GM19238 (cell line): ENCODE measurements at regions not wholly inside any gene's neighbourhood (a gene's known extent, or its start where the extent isn't known, plus 50 kb on each side); places are given as distances from the start of the nearest gene placed in this dataset.
"Not testable (repeated sequence)": the region's sequence is repeated elsewhere in the genome, so short reads cannot be mapped to it uniquely, and the experiment has no call there.

ENCODE experiments used
- DNase-seq: peaks from one replicate; pipeline ENCODE4 v3.0.0; 2011; ENCODE audit warnings: low spot score; ENCODE audit not compliant: insufficient read length

DNA sequence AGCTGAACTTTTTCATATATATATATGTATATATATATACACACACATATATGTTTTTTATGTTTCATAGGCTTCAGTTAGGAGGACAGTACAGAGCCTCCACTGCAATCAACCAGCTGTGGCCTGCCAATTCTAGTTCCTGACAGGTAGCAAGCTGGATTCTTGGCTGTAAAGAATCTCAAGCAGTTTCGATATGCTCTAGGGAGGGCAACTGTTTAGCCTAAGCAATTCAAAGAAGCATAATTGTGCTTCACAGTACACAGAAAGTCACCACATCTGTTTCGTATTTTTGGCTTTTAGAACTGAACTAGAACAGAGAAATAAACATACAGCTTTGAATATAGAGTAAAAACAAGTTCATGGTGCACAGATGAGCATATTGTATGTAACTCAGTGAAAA, 152.4 kb upstream of the ARRDC3 start:
- no peak for DNase-seq

DNA sequence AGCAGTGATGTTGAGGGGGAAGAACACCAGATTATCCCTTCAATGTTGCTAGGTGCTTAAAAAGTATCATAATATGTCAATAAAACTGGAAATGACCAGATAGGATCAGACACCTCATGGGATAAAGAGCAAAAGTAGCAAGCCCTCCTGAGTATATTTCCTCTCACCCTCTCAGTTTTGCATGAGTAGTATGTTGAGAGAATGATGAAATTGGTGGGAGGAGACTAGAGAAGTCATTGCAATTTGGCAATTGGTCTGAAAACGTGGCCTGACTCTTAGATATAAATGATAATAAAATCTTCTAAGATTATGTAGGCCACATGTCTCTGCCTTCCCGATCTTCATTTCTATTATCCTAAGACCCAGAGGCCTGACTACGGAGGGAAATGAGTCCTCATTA, 151.2 kb upstream of the ARRDC3 start:
- DNase-seq: no peak

GRCh38 chr5:91532779-91533178, 149.7 kb upstream of the ARRDC3 start:
- DNase-seq: no peak

DNA sequence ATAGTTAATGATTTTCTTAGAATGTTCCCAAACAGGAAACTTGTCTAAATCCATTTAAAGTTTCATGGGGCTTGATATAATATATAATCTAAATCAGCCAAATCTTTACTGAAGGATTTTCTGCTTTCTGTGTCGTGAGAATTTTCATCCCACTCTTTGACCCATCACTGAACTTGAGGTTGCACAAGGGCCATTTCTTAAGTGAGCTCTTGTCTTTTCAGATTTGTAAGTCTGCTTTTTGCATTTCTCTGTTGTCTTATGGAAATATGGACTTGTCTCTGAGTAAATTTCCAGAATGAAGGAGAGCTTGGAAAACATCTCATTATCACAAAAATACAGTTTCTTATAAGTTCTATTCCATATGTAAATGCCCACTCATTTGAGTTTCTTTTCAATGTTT, 149.2 kb upstream of the ARRDC3 start:
- no peak for DNase-seq

DNA sequence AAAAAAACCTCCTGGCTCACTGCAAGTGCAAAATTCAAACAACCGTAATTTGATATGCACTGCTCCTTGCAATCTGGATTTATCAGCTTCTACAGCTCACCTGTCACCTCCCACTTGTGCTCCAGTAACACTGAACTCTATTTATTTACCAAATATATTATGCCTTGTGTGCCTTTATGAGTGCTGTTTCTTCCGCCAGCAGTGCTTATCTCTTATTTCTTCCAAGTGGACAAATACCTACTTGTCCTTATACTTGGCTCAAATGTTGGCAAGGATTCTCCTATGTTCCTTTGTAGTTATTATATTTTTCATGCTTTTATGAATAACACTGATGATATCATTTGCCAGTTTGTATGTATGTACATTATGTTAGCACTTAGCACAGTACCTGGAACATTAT, 145.7 kb upstream of the ARRDC3 start:
- no peak for DNase-seq

GRCh38 chr5:91521785-91522184, 138.7 kb upstream of the ARRDC3 start:
- no peak for DNase-seq

GRCh38 chr5:91521334-91521733, 138.2 kb upstream of the ARRDC3 start:
- DNase-seq: no peak

DNA sequence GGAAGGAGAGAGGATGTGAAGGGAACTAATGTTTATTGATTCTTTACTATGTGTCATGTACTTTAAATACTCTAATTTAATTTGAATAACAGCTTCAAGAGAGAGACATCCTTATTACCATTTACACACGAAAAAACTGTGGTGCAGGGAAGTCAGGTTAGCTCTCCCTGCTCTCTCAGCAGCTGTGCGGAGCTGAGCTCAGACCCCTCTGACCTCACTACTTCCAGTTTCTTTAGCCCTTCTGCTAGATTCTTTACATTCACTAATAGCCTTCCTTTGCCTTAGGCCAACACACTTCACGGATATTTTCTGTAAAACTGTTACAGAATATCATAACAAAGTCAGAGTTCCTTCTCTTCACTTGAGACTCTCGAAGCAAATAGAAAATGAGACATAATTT, 131.3 kb upstream of the ARRDC3 start:
- DNase-seq: no peak

DNA sequence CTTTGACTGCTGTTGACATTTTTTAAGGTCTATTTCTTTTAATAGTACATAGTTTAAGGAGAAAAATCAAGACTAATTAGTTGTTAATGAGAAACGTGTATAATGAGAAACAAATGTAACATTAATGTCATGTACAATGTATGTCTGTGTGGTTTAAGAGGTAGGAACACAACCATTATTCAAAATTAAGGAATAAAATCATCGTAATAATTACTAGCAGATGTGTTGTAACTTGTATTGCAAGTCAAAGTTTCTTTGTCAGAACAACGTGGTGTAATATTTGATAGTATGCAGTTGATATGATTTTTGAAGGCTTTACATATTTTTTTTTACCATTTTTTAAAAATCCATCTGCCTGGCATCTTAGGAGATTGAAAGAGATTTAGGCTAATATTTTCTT, 120.2 kb upstream of the ARRDC3 start:
- DNase-seq: no peak

DNA sequence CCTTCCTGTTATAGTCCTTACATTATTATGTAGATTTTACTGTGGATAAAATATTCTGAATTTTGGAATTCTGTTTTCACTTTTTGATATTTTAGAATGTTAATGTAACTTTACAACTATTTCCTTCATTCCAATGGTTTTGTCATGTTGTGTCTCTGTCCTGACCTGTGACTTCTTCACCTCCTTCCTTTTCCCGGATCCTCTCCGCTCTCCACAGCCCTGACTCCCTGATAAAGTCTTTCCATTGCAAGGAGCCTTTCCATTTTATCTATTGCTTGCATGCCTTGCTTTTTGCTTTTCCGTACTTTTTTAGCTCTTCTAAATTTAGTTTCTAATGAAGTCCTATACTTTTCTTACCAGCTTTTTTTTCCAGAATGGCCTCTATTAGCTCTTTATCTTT, 117.6 kb upstream of the ARRDC3 start:
- no peak for DNase-seq

GRCh38 chr5:91499943-91500531, 116.9 kb upstream of the ARRDC3 start:
- DNase-seq: no peak

- no peak for DNase-seq
Measured at GRCh38 chr5:91495699-91496098, 112.6 kb upstream of the ARRDC3 start.

DNA sequence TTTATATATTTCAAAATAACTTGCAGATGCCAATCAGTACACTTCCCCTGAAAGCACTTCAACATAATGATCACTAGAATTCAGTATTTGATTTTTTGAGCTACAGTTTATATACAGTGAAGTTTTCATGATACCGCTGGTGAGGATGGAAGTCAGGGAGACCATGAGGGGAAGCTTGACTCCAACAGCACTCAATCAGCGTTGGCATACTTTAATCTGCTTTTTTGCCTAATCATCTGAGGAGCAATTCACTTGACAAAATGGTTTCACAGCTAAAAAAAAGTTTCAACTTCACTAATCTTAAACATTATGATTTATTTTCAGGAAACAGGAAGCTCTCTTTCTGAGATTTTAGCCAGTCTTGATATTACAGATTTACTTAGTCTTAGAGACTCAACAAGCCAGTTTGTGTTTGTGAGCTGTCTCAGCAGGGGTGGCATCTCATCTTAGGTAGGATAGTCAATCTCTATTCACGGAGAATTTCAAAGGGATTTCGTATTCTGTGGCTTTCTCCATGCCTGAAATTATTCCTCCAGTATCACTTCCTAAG, 111.4 kb upstream of the ARRDC3 start:
- no peak for DNase-seq

DNA sequence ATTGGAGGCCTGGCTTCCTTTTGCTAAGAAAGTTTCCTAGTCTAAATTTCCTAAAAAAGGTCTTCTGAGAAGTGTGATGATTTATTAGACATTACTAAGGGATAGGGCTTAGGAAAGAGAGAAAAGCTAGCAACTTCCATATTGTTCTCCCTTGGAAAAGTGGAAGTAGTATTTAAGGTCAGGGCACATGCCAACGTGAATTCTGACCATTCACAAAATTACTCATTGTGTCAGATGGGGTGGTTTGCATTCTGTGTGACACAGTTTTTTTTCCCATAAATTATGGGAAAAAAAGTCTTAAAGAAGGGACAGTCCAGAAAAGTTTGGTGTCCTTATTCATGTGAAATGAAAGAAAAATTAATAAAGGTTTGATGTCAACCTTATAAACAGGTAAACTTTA, 110.0 kb upstream of the ARRDC3 start:
- no peak for DNase-seq

- no peak for DNase-seq
Measured at GRCh38 chr5:91491229-91491628, 108.1 kb upstream of the ARRDC3 start.

GRCh38 chr5:91490316-91490715, 107.2 kb upstream of the ARRDC3 start:
- no peak for DNase-seq

GRCh38 chr5:91487420-91487819, 104.3 kb upstream of the ARRDC3 start:
- no peak for DNase-seq

DNA sequence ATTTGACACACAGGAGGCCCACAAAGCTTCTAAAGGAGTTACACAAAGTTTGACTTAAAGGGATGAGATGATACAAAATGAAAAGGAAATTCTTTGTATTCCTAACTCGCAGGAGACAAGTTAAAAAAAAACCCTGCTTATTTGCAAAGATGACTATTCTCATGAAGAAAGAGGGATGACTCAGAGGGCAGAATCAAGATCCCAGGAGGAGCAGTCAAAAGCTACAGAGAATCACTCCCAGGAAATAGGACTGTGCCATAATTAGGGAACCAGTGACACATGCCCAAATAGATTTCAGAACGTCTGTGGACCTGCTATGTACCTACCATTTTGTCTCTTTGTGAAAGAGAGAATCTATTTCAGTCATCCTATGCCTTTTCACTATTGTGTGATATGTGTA, 103.5 kb upstream of the ARRDC3 start:
- DNase-seq: no peak

GRCh38 chr5:91484662-91485061, 101.5 kb upstream of the ARRDC3 start:
- DNase-seq: no peak

DNA sequence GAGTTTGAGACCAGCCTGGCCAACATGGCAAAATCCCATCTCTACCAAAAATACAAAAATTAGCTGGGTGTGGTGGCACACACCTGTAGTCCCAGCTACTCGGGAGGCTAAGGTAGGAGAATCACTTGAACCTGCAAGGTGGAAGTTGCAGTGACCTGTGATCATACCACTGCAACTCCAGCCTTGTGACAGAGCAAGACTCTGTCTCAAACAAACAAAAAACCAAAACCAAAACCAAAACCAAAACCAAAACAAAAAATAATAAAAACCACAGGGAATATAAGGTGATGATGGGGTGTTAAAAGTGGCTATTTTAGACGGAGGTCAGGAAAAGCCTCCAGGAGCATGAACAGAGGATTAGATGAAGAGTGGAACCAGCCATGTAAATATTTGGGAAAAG, 96.3 kb upstream of the ARRDC3 start:
- not testable (repeated sequence) for DNase-seq

GRCh38 chr5:91478096-91478495, 95.0 kb upstream of the ARRDC3 start:
- no peak for DNase-seq

DNA sequence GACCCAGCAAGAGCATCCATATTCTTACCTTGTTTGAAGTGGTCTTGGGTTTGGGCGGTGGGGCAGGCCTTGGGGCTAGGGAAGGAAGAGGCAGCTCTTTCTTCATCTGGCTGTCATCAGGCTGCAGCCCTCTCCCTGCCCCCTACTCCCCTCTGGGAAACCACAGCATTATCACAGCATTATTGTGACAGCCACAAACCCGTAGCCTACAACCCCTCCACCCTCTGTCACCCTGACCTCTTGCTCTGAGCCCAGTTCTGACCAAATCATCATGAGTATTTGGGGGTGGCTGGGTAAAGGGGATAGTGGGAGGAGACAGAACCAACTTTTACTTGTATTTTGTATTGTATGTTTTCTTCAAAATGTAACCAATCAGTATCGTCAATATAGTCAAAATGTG, 94.3 kb upstream of the ARRDC3 start:
- DNase-seq: no peak

- no peak for DNase-seq
Measured at GRCh38 chr5:91474201-91474600, 91.1 kb upstream of the ARRDC3 start.

- DNase-seq: no peak
Measured at GRCh38 chr5:91472631-91473030, 89.5 kb upstream of the ARRDC3 start.
